Kidney (tissue), 13 donors: ENCODE measurements at regions not wholly inside any gene's neighbourhood (a gene's known extent, or its start where the extent isn't known, plus 50 kb on each side); places are given as distances from the start of the nearest gene placed in this dataset.

Source experiments
- DNase-seq, 5 donors: peaks; one replicate each; pipeline ENCODE4 v3.0.0-alpha.2; 2013 to 2020
- FAIRE-seq: peaks from 2 replicates; lab custom pipeline; 2012; peaks lifted over from hg19 to GRCh38; lab: Jason Lieb, UNC
- H3K27ac ChIP-seq, 2 donors: one replicate each; pipeline ENCODE4 v1.7.0; 2013; ENCODE audit warnings: low read depth in 2 of 2, low read length in 2 of 2, inconsistent platforms in 1 of 2
- H3K27me3 ChIP-seq: one replicate; pipeline ENCODE4 v1.7.1; 2013; ENCODE audit warnings: low read length, inconsistent platforms; ENCODE audit not compliant: control insufficient read depth, insufficient read depth
- H3K36me3 ChIP-seq, 3 donors: one replicate each; pipeline versions ENCODE4 v1.7.0 to v1.7.1; 2013; ENCODE audit warnings: low read length in 3 of 3, control low read depth in 1 of 3, inconsistent platforms in 1 of 3; ENCODE audit not compliant: insufficient read depth in 3 of 3, control insufficient read depth in 2 of 3
- H3K4me1 ChIP-seq, 3 donors: one replicate each; pipeline versions ENCODE4 v1.7.0 to v1.7.1; 2013; ENCODE audit warnings: low read length in 3 of 3, inconsistent platforms in 1 of 3, low read depth in 1 of 3; ENCODE audit not compliant: control insufficient read depth in 2 of 3, insufficient read depth in 2 of 3
- H3K4me3 ChIP-seq, 3 donors: one replicate each; pipeline versions ENCODE4 v1.7.0 to v1.8.1; 2013; ENCODE audit warnings: low read length in 3 of 3, control low read depth in 1 of 3, inconsistent platforms in 1 of 3
- H3K9ac ChIP-seq, 3 donors: one replicate each; pipeline versions ENCODE4 v1.7.0 to v1.7.1; 2013; ENCODE audit warnings: low read length in 3 of 3, control low read depth in 1 of 3, inconsistent platforms in 1 of 3
- H3K9me3 ChIP-seq, 3 donors: one replicate each; pipeline versions ENCODE4 v1.7.0 to v1.7.1; 2013; ENCODE audit warnings: low read length in 3 of 3, control low read depth in 1 of 3, inconsistent platforms in 1 of 3; ENCODE audit not compliant: control insufficient read depth in 2 of 3, insufficient read depth in 1 of 3
- intact Hi-C: fragments of 100-400 bp; cut with DNase I; formaldehyde crosslinking; loops from one replicate; pipeline ENCODE4 v1.11.1; 2022
- TF ChIP-seq, protein P1 (sequence below): IDR thresholded peaks from 3 replicates; pipeline ENCODE4 v1.5.1; 2012; ENCODE audit warnings: mild to moderate bottlenecking, moderate library complexity, borderline replicate concordance; ENCODE audit not compliant: insufficient read depth; ENCODE audit errors: extremely low read depth
- donor health status: control.
- donor health status: control.
- donor health status: control.
- donor health status: control.
- donor health status: control.
- donor health status: DM: yes; HTN: yes; CAD: no.
- donor health status: Normal renal cell carcinoma (clear cell type).

DNA sequence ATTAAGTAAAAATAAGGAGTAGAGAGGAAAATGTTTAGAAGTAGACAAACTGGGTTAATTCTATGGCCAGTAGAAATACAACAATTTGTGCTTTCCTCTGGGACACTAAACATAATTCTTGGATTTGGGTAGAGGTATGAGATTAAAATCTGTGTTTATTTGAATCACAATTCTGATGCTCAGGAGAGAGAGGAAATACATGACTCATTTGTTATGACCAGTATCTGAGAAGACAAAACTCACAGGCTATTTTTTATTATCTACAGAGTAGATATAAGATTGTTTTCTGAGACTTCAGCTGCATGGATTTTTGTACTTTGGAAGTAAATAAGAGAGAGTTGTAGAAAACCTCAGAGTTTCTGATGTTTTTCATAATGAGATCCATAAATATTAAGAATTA lies 315.7 kb upstream of the CWC22 start:
- Histone ChIP-seq H3K27me3 (no peaks in the 10 kb centered on the region), H3K9ac (no peak overlapping the region), H3K27ac (no peak overlapping the region), H3K9me3 (no peaks in the 10 kb centered on the region), H3K4me3 (no peak overlapping the region), H3K4me1 (no peaks in the 10 kb centered on the region), H3K36me3 (no peaks in the 10 kb centered on the region)
- FAIRE-seq (no peak), DNase-seq (no peak)
- intact Hi-C loops, result no loop called here
- TF ChIP-seq, protein P1, sequence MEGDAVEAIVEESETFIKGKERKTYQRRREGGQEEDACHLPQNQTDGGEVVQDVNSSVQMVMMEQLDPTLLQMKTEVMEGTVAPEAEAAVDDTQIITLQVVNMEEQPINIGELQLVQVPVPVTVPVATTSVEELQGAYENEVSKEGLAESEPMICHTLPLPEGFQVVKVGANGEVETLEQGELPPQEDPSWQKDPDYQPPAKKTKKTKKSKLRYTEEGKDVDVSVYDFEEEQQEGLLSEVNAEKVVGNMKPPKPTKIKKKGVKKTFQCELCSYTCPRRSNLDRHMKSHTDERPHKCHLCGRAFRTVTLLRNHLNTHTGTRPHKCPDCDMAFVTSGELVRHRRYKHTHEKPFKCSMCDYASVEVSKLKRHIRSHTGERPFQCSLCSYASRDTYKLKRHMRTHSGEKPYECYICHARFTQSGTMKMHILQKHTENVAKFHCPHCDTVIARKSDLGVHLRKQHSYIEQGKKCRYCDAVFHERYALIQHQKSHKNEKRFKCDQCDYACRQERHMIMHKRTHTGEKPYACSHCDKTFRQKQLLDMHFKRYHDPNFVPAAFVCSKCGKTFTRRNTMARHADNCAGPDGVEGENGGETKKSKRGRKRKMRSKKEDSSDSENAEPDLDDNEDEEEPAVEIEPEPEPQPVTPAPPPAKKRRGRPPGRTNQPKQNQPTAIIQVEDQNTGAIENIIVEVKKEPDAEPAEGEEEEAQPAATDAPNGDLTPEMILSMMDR, result no peak

DNA sequence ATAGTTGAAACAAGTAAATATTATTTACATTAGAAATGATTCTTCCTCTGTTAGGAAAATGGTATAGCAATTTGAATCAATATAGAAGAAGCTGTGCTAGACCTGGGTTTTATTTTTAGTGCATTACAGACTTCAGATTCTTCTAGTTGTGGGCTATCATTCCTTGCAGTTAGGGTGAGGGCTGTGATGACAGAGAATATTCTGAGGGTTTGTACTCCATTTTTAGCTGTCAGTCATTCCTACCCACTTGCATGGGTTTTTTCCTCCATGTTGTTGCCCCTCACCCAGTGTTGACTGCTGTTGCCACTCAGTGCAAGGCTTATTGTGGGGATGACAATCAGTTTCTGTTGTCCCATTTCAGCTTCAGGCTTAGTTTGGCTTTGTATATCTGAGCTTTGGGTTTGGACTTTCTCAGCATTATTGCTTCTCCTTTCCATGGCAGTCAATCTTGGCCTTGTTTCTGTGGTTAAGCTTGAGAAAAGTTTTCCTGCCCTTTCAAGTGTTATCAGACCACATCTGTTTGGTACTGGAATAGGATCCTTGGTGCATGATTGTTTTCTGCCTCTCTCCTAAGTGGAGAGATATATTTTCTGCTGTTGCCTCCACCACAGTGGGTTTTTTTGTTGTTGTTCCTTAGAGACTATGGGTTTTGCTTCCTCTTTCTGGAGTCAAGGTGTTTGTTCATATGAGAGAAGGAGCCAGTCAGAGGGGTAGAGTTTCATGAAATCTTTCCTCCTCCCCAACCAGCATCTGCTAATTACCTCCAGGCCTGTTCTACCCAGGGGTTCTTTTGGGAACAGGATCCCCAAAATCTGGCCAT lies 312.7 kb upstream of the CWC22 start:
- no peaks in the 10 kb centered on the region for H3K36me3 ChIP-seq
- H3K4me1 ChIP-seq, result no peaks in the 10 kb centered on the region
- FAIRE-seq, result no peak
- no peak overlapping the region for H3K4me3 ChIP-seq
- no peak overlapping the region for H3K27ac ChIP-seq
- H3K27me3 ChIP-seq, result no peaks in the 10 kb centered on the region
- H3K9me3 ChIP-seq, result no peaks in the 10 kb centered on the region
- TF ChIP-seq, protein P1, result no peak
- H3K9ac ChIP-seq, result no peak overlapping the region
- DNase-seq, result no peak
- intact Hi-C loops, result no loop called here

DNA sequence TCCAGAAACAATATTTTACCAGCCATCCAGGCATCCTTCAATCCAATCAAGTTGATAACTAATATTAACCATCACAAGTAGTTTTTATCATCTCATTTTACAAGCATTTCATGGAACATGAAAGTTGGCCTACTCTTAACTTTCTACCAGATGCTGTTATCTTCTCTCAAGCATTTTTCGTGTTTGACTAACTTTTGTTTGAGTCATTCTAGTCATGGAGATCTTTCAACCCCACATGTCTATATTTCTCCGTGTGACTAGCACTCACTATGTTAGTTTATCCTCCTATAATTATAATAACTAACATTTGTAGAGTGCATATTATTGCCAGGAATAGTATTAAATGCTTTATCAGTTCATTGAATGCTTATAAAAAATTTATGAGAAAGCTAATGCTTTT lies 307.0 kb upstream of the CWC22 start:
- H3K9ac ChIP-seq, result no peak overlapping the region
- H3K9me3 ChIP-seq, result no peaks in the 10 kb centered on the region
- TF ChIP-seq, protein P1, result no peak
- H3K4me1 ChIP-seq, result no peaks in the 10 kb centered on the region
- DNase-seq (no peak), FAIRE-seq (no peak)
- no peak overlapping the region for H3K27ac ChIP-seq
- H3K36me3 ChIP-seq, result no peaks in the 10 kb centered on the region
- no peaks in the 10 kb centered on the region for H3K27me3 ChIP-seq
- no peak overlapping the region for H3K4me3 ChIP-seq
- intact Hi-C loops, result no loop called here
